HEK293T (cell line): ENCODE measurements at regions not wholly inside any gene's neighbourhood (a gene's known extent, or its start where the extent isn't known, plus 50 kb on each side); places are given as distances from the start of the nearest gene placed in this dataset.
A peak's percentile ranks its signal among the peaks of the same experiment; 100 is the strongest.

Experiments
- CTCF ChIA-PET: fragments of 350-600 bp; formaldehyde crosslinking; extraction: SDS; loops from one replicate; lab custom pipeline; 2021; ENCODE audit warnings: antibody characterized with exemption, inconsistent platforms; lab: Yijun Ruan, JAX
- POLR2A ChIA-PET: fragments of 350-600 bp; formaldehyde crosslinking; extraction: SDS; loops from one replicate; lab custom pipeline; 2020; ENCODE audit warnings: antibody characterized with exemption, inconsistent platforms; lab: Yijun Ruan, JAX
- DNase-seq: peaks from one replicate; pipeline ENCODE4 v3.0.0; 2012; ENCODE audit warnings: mixed read lengths; ENCODE audit errors: extremely low spot score
- ARNT ChIP-seq: fragments of 450-650 bp; IDR thresholded peaks from 2 replicates; pipeline ENCODE4 v1.6.1; 2017; ENCODE audit warnings: mild to moderate bottlenecking
- BHLHE40 ChIP-seq: fragments of 450-650 bp; IDR thresholded peaks from 2 replicates; pipeline ENCODE4 v1.6.1; 2016; ENCODE audit warnings: mild to moderate bottlenecking, moderate library complexity, borderline replicate concordance
- CTBP1 ChIP-seq: fragments of 450-650 bp; IDR thresholded peaks from 2 replicates; pipeline ENCODE4 v1.6.1; 2016; ENCODE audit warnings: borderline replicate concordance
- ELF4 ChIP-seq: fragments of 450-650 bp; IDR thresholded peaks from 2 replicates; pipeline ENCODE4 v1.6.1; 2017; ENCODE audit warnings: antibody characterized with exemption
- FOXA1 ChIP-seq: fragments of 450-650 bp; IDR thresholded peaks from 2 replicates; pipeline ENCODE4 v1.6.1; 2016; ENCODE audit warnings: mild to moderate bottlenecking
- FOXK2 ChIP-seq: fragments of 450-650 bp; IDR thresholded peaks from 2 replicates; pipeline ENCODE4 v1.6.1; 2016; ENCODE audit warnings: mild to moderate bottlenecking
- FOXM1 ChIP-seq: fragments of 450-650 bp; IDR thresholded peaks from 2 replicates; pipeline ENCODE4 v1.6.1; 2017; ENCODE audit warnings: mild to moderate bottlenecking, borderline replicate concordance
- HDGF ChIP-seq: fragments of 450-650 bp; IDR thresholded peaks from 2 replicates; pipeline ENCODE4 v1.6.1; 2017; ENCODE audit warnings: antibody characterized with exemption, borderline replicate concordance
- L3MBTL2 ChIP-seq: fragments of 450-650 bp; conservative IDR thresholded peaks from 2 replicates; pipeline ENCODE4 v1.6.1; 2016; ENCODE audit warnings: mild to moderate bottlenecking
- LEF1 ChIP-seq: fragments of 450-650 bp; IDR thresholded peaks from 2 replicates; pipeline ENCODE4 v1.6.1; 2017; ENCODE audit warnings: mild to moderate bottlenecking, borderline replicate concordance
- NFRKB ChIP-seq: fragments of 450-650 bp; IDR thresholded peaks from 2 replicates; pipeline ENCODE4 v1.6.1; 2016; ENCODE audit warnings: mild to moderate bottlenecking, moderate library complexity
- PKNOX1 ChIP-seq: fragments of 450-650 bp; IDR thresholded peaks from 2 replicates; pipeline ENCODE4 v1.6.1; 2016
- SP1 ChIP-seq: fragments of 450-650 bp; IDR thresholded peaks from 2 replicates; pipeline ENCODE4 v1.6.1; 2017
- SUZ12 ChIP-seq: fragments of 450-650 bp; IDR thresholded peaks from 2 replicates; pipeline ENCODE4 v1.6.1; 2016; ENCODE audit warnings: mild to moderate bottlenecking
- TARDBP ChIP-seq: fragments of 450-650 bp; IDR thresholded peaks from 2 replicates; pipeline ENCODE4 v1.6.1; 2016
- ZNF384 ChIP-seq: fragments of 450-650 bp; IDR thresholded peaks from 2 replicates; pipeline ENCODE4 v1.6.1; 2016

GRCh38 chr21:15592271-15592860 is 137.4 kb upstream of the USP25 start:
- CTCF ChIA-PET = interaction anchor here (0.7 kb wide), 1 partner anchor 788 kb away, joined by 3 read pairs; no protein-coding TSS in a partner anchor
- POLR2A ChIA-PET = no interaction called here
- DNase-seq = peak; percentile 30
- TF ChIP-seq ZNF384 = no peak
- TF ChIP-seq CTBP1 = no peak
- TF ChIP-seq ELF4 = no peak
- no peak for TF ChIP-seq SP1

DNA sequence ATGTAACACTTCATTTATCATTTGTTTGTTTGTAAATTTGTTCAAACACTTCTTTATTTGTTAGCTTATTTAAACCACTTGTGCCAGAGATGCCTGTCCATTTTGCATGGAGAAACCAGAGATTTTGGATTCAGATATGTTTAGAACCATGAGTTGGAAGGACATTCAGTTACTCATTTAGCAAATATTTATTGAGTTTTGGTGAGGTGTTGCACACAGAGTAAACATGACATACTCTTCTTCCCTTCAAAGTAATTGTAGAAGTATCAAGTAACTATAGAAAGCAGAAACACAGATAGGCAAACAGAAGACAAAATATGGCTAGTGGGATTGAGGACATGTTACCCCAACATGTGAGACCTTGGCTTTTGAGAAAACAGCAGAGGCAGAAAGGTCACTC is 136.8 kb upstream of the USP25 start:
- ChIA-PET POLR2A (no interaction called here), CTCF (no interaction called here)
- no peak for DNase-seq
- TF ChIP-seq FOXK2 (no peak), LEF1 (no peak), ARNT (no peak), FOXA1 (no peak), SP1 (no peak), HDGF (no peak), BHLHE40 (no peak), CTBP1 (no peak), TARDBP (no peak), ZNF384 (no peak), L3MBTL2 (no peak), ELF4 (no peak), PKNOX1 (no peak), NFRKB (no peak), FOXM1 (no peak)

- POLR2A ChIA-PET = no interaction called here
- CTCF ChIA-PET = no interaction called here
- TF ChIP-seq FOXK2 = no peak
These were observed 128.4 kb upstream of the USP25 start for GRCh38 chr21:15601390-15601789.

GRCh38 chr21:15604413-15604812 is 125.4 kb upstream of the USP25 start:
- CTCF ChIA-PET = no interaction called here
- POLR2A ChIA-PET = no interaction called here
- no peak for DNase-seq
- TF ChIP-seq LEF1 (no peak), FOXK2 (no peak), L3MBTL2 (no peak), FOXA1 (no peak), CTBP1 (no peak), PKNOX1 (no peak), ARNT (no peak), ELF4 (no peak), SUZ12 (no peak), HDGF (no peak), NFRKB (no peak), TARDBP (no peak), FOXM1 (no peak), SP1 (no peak), ZNF384 (no peak), BHLHE40 (no peak)

More at GRCh38 chr21:15601390-15601789, 128.4 kb upstream of the USP25 start:
- no peak for DNase-seq

DNA sequence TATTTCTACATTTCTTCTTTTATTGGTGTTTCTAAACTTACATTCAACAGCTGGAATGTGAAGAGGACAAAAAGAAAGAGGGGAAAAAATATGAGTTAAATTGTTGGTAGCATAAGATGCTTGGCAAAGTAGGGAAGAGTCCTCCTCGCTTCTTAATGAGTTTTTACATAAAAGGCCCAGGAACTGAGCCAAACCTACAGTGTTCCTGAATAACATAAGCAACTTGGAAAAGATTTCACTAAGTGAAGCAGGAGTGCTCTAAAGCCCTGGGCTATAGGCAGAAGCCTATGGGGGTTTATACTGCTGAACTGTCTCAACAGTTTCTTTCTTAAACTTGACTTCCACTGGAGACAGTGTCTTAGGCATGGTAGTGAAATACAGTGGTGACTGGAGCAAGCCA is 115.0 kb upstream of the USP25 start:
- POLR2A ChIA-PET = no interaction called here
- no peak for DNase-seq
- CTCF ChIA-PET = no interaction called here

More for the DNA sequence above, 115.0 kb upstream of the USP25 start:
- TF ChIP-seq NFRKB (no peak), FOXM1 (no peak), FOXK2 (no peak), SP1 (no peak), LEF1 (no peak), ARNT (no peak), PKNOX1 (no peak), SUZ12 (no peak), ELF4 (no peak), TARDBP (no peak), CTBP1 (no peak), ZNF384 (no peak), FOXA1 (no peak), BHLHE40 (no peak), L3MBTL2 (no peak)
